ENCODE measurements at regions not wholly inside any gene's neighbourhood (a gene's known extent, or its start where the extent isn't known, plus 50 kb on each side); places are given as distances from the start of the nearest gene placed in this dataset.
"Not testable (repeated sequence)": the region's sequence is repeated elsewhere in the genome, so short reads cannot be mapped to it uniquely, and the experiment has no call there.

DNA sequence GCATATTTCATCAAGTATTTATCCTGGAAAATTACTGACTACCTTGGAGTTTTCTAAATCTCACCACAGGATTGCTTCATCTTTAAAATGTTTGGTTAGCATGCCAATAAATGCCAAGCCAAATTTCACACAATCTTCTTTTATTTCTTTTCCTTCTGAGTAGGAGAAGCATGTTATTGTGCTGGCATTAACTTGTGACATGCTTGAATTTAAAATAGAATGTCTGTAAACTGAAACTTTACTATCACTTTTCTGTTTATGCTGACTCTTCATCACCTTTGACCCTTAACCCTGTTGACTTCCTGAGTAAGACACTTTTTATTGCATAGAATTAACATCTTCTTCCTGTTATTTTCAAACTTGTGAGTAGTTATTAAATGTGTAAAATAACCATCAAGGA is 56.2 kb upstream of the LRRTM4 start:
- TF ChIP-seq, protein P1, sequence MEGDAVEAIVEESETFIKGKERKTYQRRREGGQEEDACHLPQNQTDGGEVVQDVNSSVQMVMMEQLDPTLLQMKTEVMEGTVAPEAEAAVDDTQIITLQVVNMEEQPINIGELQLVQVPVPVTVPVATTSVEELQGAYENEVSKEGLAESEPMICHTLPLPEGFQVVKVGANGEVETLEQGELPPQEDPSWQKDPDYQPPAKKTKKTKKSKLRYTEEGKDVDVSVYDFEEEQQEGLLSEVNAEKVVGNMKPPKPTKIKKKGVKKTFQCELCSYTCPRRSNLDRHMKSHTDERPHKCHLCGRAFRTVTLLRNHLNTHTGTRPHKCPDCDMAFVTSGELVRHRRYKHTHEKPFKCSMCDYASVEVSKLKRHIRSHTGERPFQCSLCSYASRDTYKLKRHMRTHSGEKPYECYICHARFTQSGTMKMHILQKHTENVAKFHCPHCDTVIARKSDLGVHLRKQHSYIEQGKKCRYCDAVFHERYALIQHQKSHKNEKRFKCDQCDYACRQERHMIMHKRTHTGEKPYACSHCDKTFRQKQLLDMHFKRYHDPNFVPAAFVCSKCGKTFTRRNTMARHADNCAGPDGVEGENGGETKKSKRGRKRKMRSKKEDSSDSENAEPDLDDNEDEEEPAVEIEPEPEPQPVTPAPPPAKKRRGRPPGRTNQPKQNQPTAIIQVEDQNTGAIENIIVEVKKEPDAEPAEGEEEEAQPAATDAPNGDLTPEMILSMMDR (IDR thresholded peaks at IDR 0.05; ENCODE audit: extremely low read depth, missing control alignments) = no peak
- DNase-seq (ENCODE audit: low spot score) = no peak

DNA sequence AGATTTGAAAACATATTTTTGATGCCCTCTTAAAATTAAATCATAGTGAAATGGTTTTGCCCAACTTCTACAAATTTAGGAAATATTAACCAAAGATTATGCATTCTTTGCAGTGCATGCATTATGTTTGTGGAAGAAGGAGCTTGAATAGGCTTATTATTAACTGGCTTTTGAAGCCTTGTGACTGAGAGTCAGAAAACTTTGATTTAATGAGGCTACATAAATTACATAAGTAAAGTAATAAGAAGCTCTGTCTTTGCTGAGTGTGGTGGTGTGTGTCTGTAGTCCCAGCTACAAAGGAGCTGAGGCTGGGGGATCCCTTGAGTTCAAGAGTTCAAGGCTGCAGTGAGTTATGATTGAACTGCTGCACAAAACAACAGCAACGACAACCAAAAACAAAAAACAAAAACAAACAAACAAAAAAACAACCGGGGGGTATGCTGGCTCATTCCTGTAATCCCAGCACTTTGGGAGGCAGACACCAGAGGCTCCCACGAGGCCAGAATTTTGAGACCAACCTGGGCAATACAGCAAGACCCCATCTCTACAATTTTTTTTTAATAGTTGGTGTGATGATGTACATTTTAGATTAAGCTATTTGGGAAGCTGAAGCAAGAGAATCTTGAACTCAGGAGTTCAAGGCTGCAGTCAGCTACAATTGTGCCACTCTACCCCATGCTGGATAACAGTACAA is 57.0 kb upstream of the LRRTM4 start:
- DNase-seq (ENCODE audit: low spot score) = no peak
- TF ChIP-seq, protein P1 (IDR thresholded peaks at IDR 0.05; ENCODE audit: extremely low read depth, missing control alignments) = no peak

GRCh38 chr2:77588438-77588837 is 66.3 kb upstream of the LRRTM4 start:
- TF ChIP-seq, protein P1 (IDR thresholded peaks at IDR 0.05; ENCODE audit: extremely low read depth, missing control alignments) = no peak
- DNase-seq (ENCODE audit: low spot score) = no peak

DNA sequence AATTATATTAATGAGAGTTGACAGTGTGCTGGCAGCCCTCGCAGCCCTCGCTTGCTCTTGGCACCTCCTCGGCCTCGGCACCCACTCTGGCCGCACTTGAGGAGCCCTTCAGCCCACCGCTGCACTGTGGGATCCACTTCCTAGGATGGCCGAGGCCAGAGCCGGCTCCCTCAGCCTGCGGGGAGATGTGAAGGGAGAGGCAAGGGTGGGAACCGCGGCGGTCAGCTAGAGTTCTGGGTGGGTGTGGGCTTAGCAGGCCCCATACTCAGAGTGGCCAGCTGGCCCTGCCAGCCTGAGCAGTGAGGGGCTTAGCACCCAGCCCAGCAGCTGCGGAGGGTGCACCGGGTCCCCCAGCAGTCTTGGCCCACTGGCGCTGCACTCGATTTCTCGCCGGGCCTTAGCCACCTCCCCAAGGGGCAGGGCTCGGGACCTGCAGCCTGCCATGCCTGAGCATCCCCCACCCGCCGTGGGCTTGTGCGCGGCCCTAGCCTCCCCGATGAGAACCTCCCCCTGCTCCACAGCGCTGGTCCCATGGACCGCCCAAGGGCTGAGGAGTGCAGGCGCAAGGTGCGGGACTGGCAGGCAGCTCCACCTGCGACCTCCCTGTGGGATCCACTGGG is 68.2 kb upstream of the LRRTM4 start:
- TF ChIP-seq, protein P1 (IDR thresholded peaks at IDR 0.05; ENCODE audit: extremely low read depth, missing control alignments) = no peak
- DNase-seq (ENCODE audit: low spot score) = no peak

- not testable (repeated sequence) for DNase-seq (ENCODE audit: low spot score)
Observed at GRCh38 chr2:77592955-77593354, 70.8 kb upstream of the LRRTM4 start.

GRCh38 chr2:77602771-77603170 is 80.6 kb upstream of the LRRTM4 start:
- TF ChIP-seq, protein P1 (IDR thresholded peaks at IDR 0.05; ENCODE audit: extremely low read depth, missing control alignments) = no peak
- no peak for DNase-seq (ENCODE audit: low spot score)

- no peak for DNase-seq (ENCODE audit: low spot score)
- TF ChIP-seq, protein P1 (IDR thresholded peaks at IDR 0.05; ENCODE audit: extremely low read depth, missing control alignments) = no peak
Observed at GRCh38 chr2:77604953-77605929, 83.1 kb upstream of the LRRTM4 start.

Data from GM20000 (cell line).